K562 (cell line): ENCODE measurements at regions not wholly inside any gene's neighbourhood (a gene's known extent, or its start where the extent isn't known, plus 50 kb on each side); places are given as distances from the start of the nearest gene placed in this dataset.

Experiments
- CTCF ChIP-seq, 3 experiments: IDR thresholded peaks in 2 of 3; conservative IDR thresholded peaks in 1 of 3; 2 replicates each; pipeline ENCODE4 v1.5.1; 2011 to 2012; ENCODE audit warnings: low read length in 3 of 3, mild to moderate bottlenecking in 3 of 3, control low read depth in 2 of 3, improper control_type of control experiment in 1 of 3, inconsistent platforms in 1 of 3, low read depth in 1 of 3, mixed read lengths in 1 of 3, moderate library complexity in 1 of 3; ENCODE audit not compliant: insufficient read depth in 2 of 3
- ETV1 ChIP-seq: fragments of 450-650 bp; conservative IDR thresholded peaks from 2 replicates; pipeline ENCODE4 v1.6.1; 2016; ENCODE audit warnings: missing genetic modification characterization, control low read depth, low read depth, missing compliant biosample characterization
- GABPA ChIP-seq: fragments of 200-800 bp; sonication (Bioruptor generic); conservative IDR thresholded peaks from 2 replicates; pipeline ENCODE4 v1.6.1; 2016; ENCODE audit warnings: low read depth, missing genetic modification characterization, missing compliant biosample characterization
- HINFP ChIP-seq: fragments of 450-650 bp; conservative IDR thresholded peaks from 2 replicates; pipeline ENCODE4 v1.6.1; 2016; ENCODE audit warnings: missing genetic modification characterization, low read depth, mild to moderate bottlenecking, control low read depth, missing compliant biosample characterization
- RAD21 ChIP-seq, 2 experiments: fragments of 250-450 bp in 1 of 2; fragments of 450-650 bp in 1 of 2; sonication (Bioruptor Pico) in 1 of 2; formaldehyde crosslinking in 1 of 2; IDR thresholded peaks in 1 of 2; conservative IDR thresholded peaks in 1 of 2; 2 replicates each; pipeline versions ENCODE4 v1.4.0 to v1.8.0; 2020 to 2022; ENCODE audit warnings: mild to moderate bottlenecking in 2 of 2, moderate library complexity in 1 of 2
- RCOR1 ChIP-seq, 2 experiments: IDR thresholded peaks; 2 replicates each; pipeline ENCODE4 v1.6.1; 2012; ENCODE audit warnings: low read depth in 2 of 2, low read length in 2 of 2, borderline replicate concordance in 1 of 2, improper control_type of control experiment in 1 of 2
- YY1 ChIP-seq, 3 experiments: IDR thresholded peaks; 2 replicates each; pipeline ENCODE4 v1.6.1; 2011; ENCODE audit warnings: low read length in 2 of 3, mild to moderate bottlenecking in 2 of 3, moderate library complexity in 2 of 3, borderline replicate concordance in 1 of 3, control low read depth in 1 of 3, low read depth in 1 of 3; ENCODE audit not compliant: insufficient read depth in 3 of 3, insufficient replicate concordance in 2 of 3, control insufficient read depth in 1 of 3, insufficient read length in 1 of 3; ENCODE audit errors: extremely low read depth in 1 of 3
- ZBED1 ChIP-seq: IDR thresholded peaks from 2 replicates; pipeline ENCODE4 v1.6.1; 2014
- ZNF740 ChIP-seq, 3 experiments: fragments of 200-800 bp in 1 of 3; sonication (Bioruptor generic) in 1 of 3; sonication (generic) in 1 of 3; formaldehyde crosslinking in 1 of 3; IDR thresholded peaks; 2 replicates each; pipeline versions ENCODE4 v1.6.1 to v1.8.0; 2016 to 2022; ENCODE audit warnings: mild to moderate bottlenecking in 2 of 3, missing compliant biosample characterization in 2 of 3, missing genetic modification characterization in 2 of 3, missing genetic modification reagents in 1 of 3

- no peak for TF ChIP-seq ZBED1
- no peak for TF ChIP-seq RCOR1 (IDR thresholded peaks at IDR 0.05; ENCODE audit: borderline replicate concordance in 1 of 2, low read depth in 2 of 2, low read length in 2 of 2)
- TF ChIP-seq ZNF740 (CRISPR knock-in tag; IDR thresholded peaks at IDR 0.05) = no peak
- no peak for TF ChIP-seq ZNF740 (tag; IDR thresholded peaks at IDR 0.05)
- no peak for TF ChIP-seq HINFP (tag)
- TF ChIP-seq YY1 (IDR thresholded peaks at IDR 0.05; ENCODE audit: borderline replicate concordance in 1 of 3, control insufficient read depth in 1 of 3, extremely low read depth in 1 of 3, insufficient read depth in 3 of 3, insufficient read length in 1 of 3, insufficient replicate concordance in 2 of 3, low read depth in 1 of 3, low read length in 2 of 3) = no peak
- TF ChIP-seq ETV1 (tag) = no peak
- no peak for TF ChIP-seq RAD21 (CRISPR knock-in tag; conservative IDR thresholded peaks at IDR 0.05 in 1 of 2, IDR thresholded peaks at IDR 0.05 in 1 of 2)
- no peak for TF ChIP-seq GABPA (tag)
- TF ChIP-seq CTCF (IDR thresholded peaks at IDR 0.05 in 2 of 3, conservative IDR thresholded peaks at IDR 0.05 in 1 of 3; ENCODE audit: insufficient read depth in 2 of 3, low read depth in 1 of 3, low read length in 3 of 3) = no peak
Observed at GRCh38 chr6:131451321-131452144, 121.5 kb upstream of the ARG1 start.
